Right atrium auricular region (tissue), 2 donors: ENCODE measurements at regions not wholly inside any gene's neighbourhood (a gene's known extent, or its start where the extent isn't known, plus 50 kb on each side); places are given as distances from the start of the nearest gene placed in this dataset.

Experiments
- DNase-seq: peaks from one replicate; pipeline ENCODE4 v3.0.0-alpha.2; 2019; ENCODE audit warnings: low spot score
- H3K27ac ChIP-seq, 2 donors: fragments of 200-600 bp; sonication (generic); 1 replicate in 1 of 2; 2 replicates in 1 of 2; pipeline ENCODE4 v1.5.1; 2016 to 2019
- H3K27me3 ChIP-seq, 2 donors: fragments of 200-600 bp; sonication (generic); one replicate each; pipeline versions ENCODE4 v1.5.1 to v1.6.0; 2017 to 2019
- H3K36me3 ChIP-seq: fragments of 200-600 bp; sonication (generic); one replicate; pipeline ENCODE4 v1.5.1; 2016
- H3K4me1 ChIP-seq, 2 donors: fragments of 200-600 bp; sonication (generic); one replicate each; pipeline versions ENCODE4 v1.5.1 to v1.6.0; 2017 to 2019
- H3K4me3 ChIP-seq, 2 donors: fragments of 200-600 bp; sonication (generic); 1 replicate in 1 of 2; 2 replicates in 1 of 2; pipeline ENCODE4 v1.5.1; 2017 to 2019; ENCODE audit warnings: mild to moderate bottlenecking in 1 of 2, moderate library complexity in 1 of 2
- H3K9me3 ChIP-seq, 2 donors: fragments of 200-600 bp; sonication (generic); one replicate each; pipeline ENCODE4 v1.5.1; 2019
- TF ChIP-seq, protein P1 (sequence below), 2 donors: fragments of 200-600 bp; sonication (generic); IDR thresholded peaks; one replicate each; pipeline ENCODE4 v1.5.1; 2019; ENCODE audit warnings: antibody characterized with exemption in 2 of 2

DNA sequence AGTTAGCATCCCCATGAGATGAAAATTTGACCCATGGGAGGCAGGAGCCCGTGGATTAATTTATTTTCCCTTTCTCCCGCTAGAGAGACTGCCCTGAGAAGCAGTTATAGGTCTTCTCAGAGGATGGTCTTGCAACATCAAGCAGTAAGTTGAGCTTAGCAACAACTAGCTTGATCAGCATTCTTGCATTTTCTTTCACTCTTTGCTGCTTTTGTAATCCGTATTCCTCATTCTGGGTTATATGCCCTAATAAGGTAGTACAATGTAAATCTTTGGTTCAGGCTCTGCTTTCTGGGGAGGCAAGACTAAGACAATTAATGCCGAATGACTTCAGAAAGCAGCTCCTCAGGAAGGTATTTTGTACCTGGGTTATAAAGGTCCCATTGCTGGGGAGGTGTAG is 146.8 kb downstream of the FZD1 start:
- no peaks in the 10 kb centered on the region for H3K4me1 ChIP-seq
- H3K36me3 ChIP-seq: no peaks in the 10 kb centered on the region
- TF ChIP-seq, protein P1, sequence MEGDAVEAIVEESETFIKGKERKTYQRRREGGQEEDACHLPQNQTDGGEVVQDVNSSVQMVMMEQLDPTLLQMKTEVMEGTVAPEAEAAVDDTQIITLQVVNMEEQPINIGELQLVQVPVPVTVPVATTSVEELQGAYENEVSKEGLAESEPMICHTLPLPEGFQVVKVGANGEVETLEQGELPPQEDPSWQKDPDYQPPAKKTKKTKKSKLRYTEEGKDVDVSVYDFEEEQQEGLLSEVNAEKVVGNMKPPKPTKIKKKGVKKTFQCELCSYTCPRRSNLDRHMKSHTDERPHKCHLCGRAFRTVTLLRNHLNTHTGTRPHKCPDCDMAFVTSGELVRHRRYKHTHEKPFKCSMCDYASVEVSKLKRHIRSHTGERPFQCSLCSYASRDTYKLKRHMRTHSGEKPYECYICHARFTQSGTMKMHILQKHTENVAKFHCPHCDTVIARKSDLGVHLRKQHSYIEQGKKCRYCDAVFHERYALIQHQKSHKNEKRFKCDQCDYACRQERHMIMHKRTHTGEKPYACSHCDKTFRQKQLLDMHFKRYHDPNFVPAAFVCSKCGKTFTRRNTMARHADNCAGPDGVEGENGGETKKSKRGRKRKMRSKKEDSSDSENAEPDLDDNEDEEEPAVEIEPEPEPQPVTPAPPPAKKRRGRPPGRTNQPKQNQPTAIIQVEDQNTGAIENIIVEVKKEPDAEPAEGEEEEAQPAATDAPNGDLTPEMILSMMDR (IDR thresholded peaks at IDR 0.05): no peak
- H3K9me3 ChIP-seq: no peaks in the 10 kb centered on the region
- DNase-seq: no peak
- no peaks in the 10 kb centered on the region for H3K27me3 ChIP-seq
- H3K27ac ChIP-seq: no peak overlapping the region
- H3K4me3 ChIP-seq: no peak overlapping the region

DNA sequence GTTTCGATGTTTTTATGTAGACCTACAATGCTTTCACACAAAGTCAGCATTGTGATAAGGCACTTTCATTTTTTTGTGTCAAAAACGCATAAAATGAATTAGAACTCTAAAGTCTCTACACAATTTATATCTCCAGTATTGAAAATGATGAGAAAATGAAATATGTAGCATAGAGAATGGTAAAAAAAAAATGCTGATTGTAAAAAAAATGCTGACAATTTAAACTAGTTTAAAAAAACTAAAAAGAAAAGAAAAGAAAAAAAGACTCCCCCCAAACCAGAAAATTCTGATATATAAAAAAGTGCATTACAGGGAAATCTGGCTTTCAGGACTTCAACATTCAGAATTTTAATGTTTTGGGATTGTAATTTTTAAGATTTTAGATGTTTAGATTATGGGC is 148.1 kb downstream of the FZD1 start:
- H3K36me3 ChIP-seq: no peaks in the 10 kb centered on the region
- DNase-seq: no peak
- TF ChIP-seq, protein P1 (IDR thresholded peaks at IDR 0.05): no peak
- H3K4me1 ChIP-seq: no peaks in the 10 kb centered on the region
- no peaks in the 10 kb centered on the region for H3K27me3 ChIP-seq
- no peak overlapping the region for H3K27ac ChIP-seq
- H3K4me3 ChIP-seq: no peak overlapping the region
- H3K9me3 ChIP-seq: no peaks in the 10 kb centered on the region

- Histone ChIP-seq H3K9me3 (no peaks in the 10 kb centered on the region), H3K27me3 (no peaks in the 10 kb centered on the region), H3K36me3 (no peaks in the 10 kb centered on the region), H3K4me3 (no peak overlapping the region), H3K27ac (no peak overlapping the region), H3K4me1 (no peaks in the 10 kb centered on the region)
- no peak for DNase-seq
- TF ChIP-seq, protein P1 (IDR thresholded peaks at IDR 0.05): no peak
Measured at GRCh38 chr7:91414734-91415133, 150.5 kb downstream of the FZD1 start.

DNA sequence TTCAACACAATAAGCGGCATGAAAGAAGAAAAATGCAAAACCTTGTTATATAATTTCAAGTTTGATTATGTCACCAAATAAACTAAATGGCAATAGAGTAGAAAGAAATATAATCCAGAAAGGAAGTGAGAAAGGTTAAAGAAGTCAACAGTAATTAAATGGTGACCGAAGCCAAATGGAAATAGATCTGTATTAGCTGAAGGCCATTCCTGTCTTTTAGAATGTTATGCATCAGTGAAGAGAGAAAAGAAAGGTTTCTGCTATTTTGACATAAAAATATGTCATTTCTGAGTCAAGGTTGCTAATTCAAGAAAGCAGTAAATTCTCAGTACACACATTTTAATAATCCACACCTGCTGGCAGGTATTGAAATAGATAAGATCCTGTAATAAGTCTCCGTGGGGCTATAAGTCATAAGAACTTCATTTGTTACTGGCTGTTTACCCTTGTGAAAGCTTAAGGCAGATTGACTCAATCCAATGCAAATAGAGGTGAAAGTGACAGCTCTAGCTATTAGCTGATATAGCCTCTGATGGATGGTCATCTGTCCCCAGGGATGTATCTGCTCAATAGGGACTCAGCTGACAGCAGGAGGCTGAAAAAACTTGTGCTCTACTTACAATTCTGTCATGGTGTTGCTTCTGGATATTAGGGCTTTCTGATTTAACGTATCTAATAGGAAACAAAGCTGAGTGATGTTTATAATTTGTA is 152.1 kb downstream of the FZD1 start:
- Histone ChIP-seq H3K4me3 (no peak overlapping the region), H3K36me3 (no peaks in the 10 kb centered on the region), H3K27me3 (no peaks in the 10 kb centered on the region), H3K4me1 (no peaks in the 10 kb centered on the region), H3K9me3 (no peaks in the 10 kb centered on the region), H3K27ac (no peak overlapping the region)
- TF ChIP-seq, protein P1 (IDR thresholded peaks at IDR 0.05): no peak
- no peak for DNase-seq

GRCh38 chr7:91420606-91421005 is 156.4 kb downstream of the FZD1 start:
- no peak overlapping the region for H3K4me3 ChIP-seq
- H3K27me3 ChIP-seq: no peaks in the 10 kb centered on the region
- H3K4me1 ChIP-seq: no peaks in the 10 kb centered on the region
- H3K9me3 ChIP-seq: no peaks in the 10 kb centered on the region
- DNase-seq: no peak
- H3K36me3 ChIP-seq: no peaks in the 10 kb centered on the region
- TF ChIP-seq, protein P1 (IDR thresholded peaks at IDR 0.05): no peak
- H3K27ac ChIP-seq: no peak overlapping the region

DNA sequence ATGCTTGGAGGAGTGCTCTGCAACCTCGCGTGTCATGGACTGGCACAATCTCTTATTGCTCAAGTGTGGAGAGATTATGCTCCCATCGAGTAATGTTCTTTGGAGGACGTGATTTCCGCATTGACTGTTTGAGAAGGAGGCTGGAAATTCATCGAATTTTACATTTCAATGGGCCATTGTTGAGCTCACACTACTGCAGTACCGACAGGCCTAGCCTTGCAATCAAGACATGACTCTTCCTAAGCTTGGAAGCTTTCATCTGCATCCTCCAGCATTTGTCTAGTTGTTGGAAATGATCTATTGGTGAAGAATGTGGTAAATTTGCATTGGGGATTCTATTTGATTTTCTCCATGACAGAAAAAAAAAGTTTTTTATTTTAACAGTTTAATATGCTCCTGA is 156.8 kb downstream of the FZD1 start:
- DNase-seq: no peak
- TF ChIP-seq, protein P1 (IDR thresholded peaks at IDR 0.05): no peak
- no peak overlapping the region for H3K4me3 ChIP-seq
- no peak overlapping the region for H3K27ac ChIP-seq
- H3K4me1 ChIP-seq: no peaks in the 10 kb centered on the region
- no peaks in the 10 kb centered on the region for H3K36me3 ChIP-seq
- H3K9me3 ChIP-seq: no peaks in the 10 kb centered on the region
- H3K27me3 ChIP-seq: no peaks in the 10 kb centered on the region
